H9 (cell line): ENCODE measurements at regions not wholly inside any gene's neighbourhood (a gene's known extent, or its start where the extent isn't known, plus 50 kb on each side); places are given as distances from the start of the nearest gene placed in this dataset.

Experiments
- DNase-seq: peaks from one replicate; pipeline ENCODE4 v3.0.0-alpha.2; 2017
- H2AFZ ChIP-seq: one replicate; pipeline ENCODE4 v1.6.1; 2013; ENCODE audit warnings: mild to moderate bottlenecking, low read length, control low read depth, moderate library complexity
- H2AK5ac ChIP-seq: 2 replicates; pipeline ENCODE4 v1.6.1; 2013; ENCODE audit warnings: low read length, control low read depth, mixed read lengths; ENCODE audit not compliant: insufficient read length
- H2BK120ac ChIP-seq: one replicate; pipeline ENCODE4 v1.6.1; 2013; ENCODE audit warnings: low read depth, mild to moderate bottlenecking, low read length, control low read depth, inconsistent platforms; ENCODE audit not compliant: poor library complexity, severe bottlenecking
- H2BK12ac ChIP-seq: 2 replicates; pipeline ENCODE4 v1.6.1; 2013; ENCODE audit warnings: low read length, control low read depth, mixed read lengths, low read depth; ENCODE audit not compliant: insufficient read length
- H2BK15ac ChIP-seq: 2 replicates; pipeline ENCODE4 v1.6.1; 2013; ENCODE audit warnings: low read depth, low read length, control low read depth
- H2BK20ac ChIP-seq: one replicate; pipeline ENCODE4 v1.6.1; 2013; ENCODE audit warnings: low read depth, mild to moderate bottlenecking, low read length, control low read depth, inconsistent platforms; ENCODE audit not compliant: poor library complexity, severe bottlenecking
- H2BK5ac ChIP-seq: 2 replicates; pipeline ENCODE4 v1.6.1; 2013; ENCODE audit warnings: low read length, control low read depth, mixed read lengths; ENCODE audit not compliant: insufficient read length
- H3K14ac ChIP-seq: 2 replicates; pipeline ENCODE4 v1.6.1; 2013; ENCODE audit warnings: low read length, control low read depth; ENCODE audit not compliant: insufficient read depth
- H3K18ac ChIP-seq: 2 replicates; pipeline ENCODE4 v1.6.1; 2013; ENCODE audit warnings: low read depth, mild to moderate bottlenecking, mixed read lengths, low read length, control low read depth; ENCODE audit not compliant: insufficient read length
- H3K23ac ChIP-seq: 2 replicates; pipeline ENCODE4 v1.6.1; 2013; ENCODE audit warnings: low read length, control low read depth, mixed read lengths, low read depth; ENCODE audit not compliant: insufficient read length
- H3K23me2 ChIP-seq: 2 replicates; pipeline ENCODE4 v1.6.1; 2013; ENCODE audit warnings: low read depth, mild to moderate bottlenecking, mixed read lengths, low read length, control low read depth; ENCODE audit not compliant: insufficient read length, poor library complexity, severe bottlenecking
- H3K27ac ChIP-seq: 2 replicates; pipeline ENCODE4 v1.5.1; 2013; ENCODE audit warnings: low read length, control low read depth, mixed read lengths, low read depth; ENCODE audit not compliant: insufficient read length
- H3K27me3 ChIP-seq: 2 replicates; pipeline ENCODE4 v1.6.1; 2013; ENCODE audit warnings: low read length, control low read depth, inconsistent platforms; ENCODE audit not compliant: insufficient read depth
- H3K4ac ChIP-seq: 2 replicates; pipeline ENCODE4 v1.6.1; 2013; ENCODE audit warnings: low read depth, mild to moderate bottlenecking, control low read depth, inconsistent platforms, low read length, moderate library complexity
- H3K4me1 ChIP-seq: 2 replicates; pipeline ENCODE4 v1.6.1; 2013; ENCODE audit warnings: low read length, control low read depth, inconsistent platforms; ENCODE audit not compliant: insufficient read depth
- H3K4me2 ChIP-seq: 2 replicates; pipeline ENCODE4 v1.6.1; 2013; ENCODE audit warnings: low read length, control low read depth, mixed read lengths; ENCODE audit not compliant: insufficient read length, insufficient read depth
- H3K56ac ChIP-seq: 2 replicates; pipeline ENCODE4 v1.6.1; 2013; ENCODE audit warnings: low read depth, mild to moderate bottlenecking, mixed read lengths, low read length, control low read depth; ENCODE audit not compliant: insufficient read length
- H3K79me1 ChIP-seq: 2 replicates; pipeline ENCODE4 v1.6.1; 2013; ENCODE audit warnings: low read depth, mild to moderate bottlenecking, moderate library complexity, low read length, control low read depth, inconsistent platforms; ENCODE audit not compliant: insufficient read depth, poor library complexity, severe bottlenecking
- H3K79me2 ChIP-seq: 2 replicates; pipeline ENCODE4 v1.6.1; 2013; ENCODE audit warnings: low read length, control low read depth, inconsistent platforms; ENCODE audit not compliant: insufficient read depth
- H3K9ac ChIP-seq: 2 replicates; pipeline ENCODE4 v1.6.1; 2013; ENCODE audit warnings: low read length, control low read depth, mixed read lengths; ENCODE audit not compliant: insufficient read length; ENCODE audit errors: extremely low read depth
- H3K9me3 ChIP-seq: one replicate; pipeline ENCODE4 v1.6.1; 2013; ENCODE audit warnings: low read depth, low read length, inconsistent platforms; ENCODE audit not compliant: control insufficient read depth
- H3T11ph ChIP-seq: one replicate; pipeline ENCODE4 v1.6.1; 2013; ENCODE audit warnings: mild to moderate bottlenecking, low read length, control low read depth, inconsistent platforms
- H4K20me1 ChIP-seq: one replicate; pipeline ENCODE4 v1.6.1; 2013; ENCODE audit not compliant: control insufficient read depth, insufficient read length, insufficient read depth
- H4K5ac ChIP-seq: 2 replicates; pipeline ENCODE4 v1.6.1; 2013; ENCODE audit warnings: low read depth, mild to moderate bottlenecking, mixed read lengths, low read length, control low read depth; ENCODE audit not compliant: insufficient read length
- H4K8ac ChIP-seq: replicated peaks from 2 replicates; pipeline ENCODE4 v1.6.1; 2013; ENCODE audit warnings: low read length, control low read depth, mixed read lengths, low read depth; ENCODE audit not compliant: insufficient read length
- H4K91ac ChIP-seq: 2 replicates; pipeline ENCODE4 v1.6.1; 2013; ENCODE audit warnings: low read depth, mild to moderate bottlenecking, moderate library complexity, mixed read lengths, low read length, control low read depth; ENCODE audit not compliant: insufficient read length
- H3K27ac Mint-ChIP-seq, 3 experiments: 2 replicates in 2 of 3; 3 replicates in 1 of 3; pipeline ENCODE4 v1.8.0; 2020 to 2021; ENCODE audit warnings: mixed read lengths in 3 of 3, mild to moderate bottlenecking in 1 of 3, moderate library complexity in 1 of 3
- H3K27me3 Mint-ChIP-seq: 2 replicates; pipeline ENCODE4 v1.8.0; 2021; ENCODE audit warnings: low read depth, mild to moderate bottlenecking, moderate library complexity, mixed read lengths
- H3K36me3 Mint-ChIP-seq, 3 experiments: 2 replicates in 2 of 3; 3 replicates in 1 of 3; pipeline ENCODE4 v1.8.0; 2020 to 2021; ENCODE audit warnings: low read depth in 3 of 3, mixed read lengths in 3 of 3; ENCODE audit not compliant: insufficient read depth in 1 of 3
- H3K4me1 Mint-ChIP-seq, 2 experiments: 2 replicates each; pipeline ENCODE4 v1.8.0; 2020; ENCODE audit warnings: mixed read lengths in 2 of 2
- H3K4me3 Mint-ChIP-seq, 2 experiments: 2 replicates in 1 of 2; 3 replicates in 1 of 2; pipeline ENCODE4 v1.8.0; 2020 to 2021; ENCODE audit warnings: mild to moderate bottlenecking in 2 of 2, mixed read lengths in 2 of 2, moderate library complexity in 1 of 2
- H3K9me3 Mint-ChIP-seq, 2 experiments: 2 replicates in 1 of 2; 3 replicates in 1 of 2; pipeline ENCODE4 v1.8.0; 2020; ENCODE audit warnings: mild to moderate bottlenecking in 2 of 2, mixed read lengths in 2 of 2, moderate library complexity in 1 of 2
- CTCF ChIP-seq: fragments of 200-600 bp; sonication (generic); conservative IDR thresholded peaks from 3 replicates; pipeline ENCODE4 v1.8.0; 2021; ENCODE audit warnings: antibody characterized with exemption, mild to moderate bottlenecking
- WGBS: extraction: QIAGEN DNeasy Blood & Tissue Kit; methylation state at CpG from one replicate; pipeline ENCODE4 v1.1.7; 2013; ENCODE audit warnings: missing lambda C conversion rate, low lambda C conversion rate, mixed read lengths; ENCODE audit not compliant: insufficient read length; ENCODE audit errors: extremely low coverage; 5-methylcytosine and 5-hydroxymethylcytosine counted together

DNA sequence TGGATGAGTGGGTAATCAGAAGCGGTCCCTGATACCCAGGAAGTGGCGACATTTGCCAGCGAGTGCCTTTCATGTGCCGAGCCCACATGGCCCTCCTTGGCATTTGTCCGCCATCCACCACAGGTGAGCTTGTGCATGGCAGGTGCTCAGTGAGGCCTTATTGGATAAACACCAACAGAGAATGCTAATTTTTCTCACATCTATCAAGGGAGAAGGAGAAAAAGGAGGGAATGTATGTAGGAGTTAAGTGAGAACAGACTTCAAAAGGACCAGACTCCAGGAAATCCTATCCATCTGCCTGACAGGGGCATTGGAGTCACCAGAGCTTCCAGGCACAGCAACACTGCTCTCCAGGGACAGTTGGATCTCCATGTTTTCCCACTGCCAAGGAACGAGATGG lies 143.5 kb upstream of the ZMIZ1 start:
- no peak overlapping the region for H2AFZ ChIP-seq
- no peak overlapping the region for H3K23ac ChIP-seq
- no peak for DNase-seq
- H4K5ac ChIP-seq = no peak overlapping the region
- H3K9me3 ChIP-seq = no peaks in the 10 kb centered on the region
- no peak overlapping the region for H4K91ac ChIP-seq
- no peak overlapping the region for H3K18ac ChIP-seq
- no peak overlapping the region for H4K8ac ChIP-seq
- no peak overlapping the region for H2BK20ac ChIP-seq
- H2BK12ac ChIP-seq = no peak overlapping the region
- H2BK15ac ChIP-seq = no peak overlapping the region
- H3T11ph ChIP-seq = no peak overlapping the region
- no peaks in the 10 kb centered on the region for H3K79me1 ChIP-seq
- no peak overlapping the region for H3K4me2 ChIP-seq
- WGBS = no CpG with 5 or more reads among the region's 6 CpGs
- H3K9ac ChIP-seq = no peak overlapping the region
- no peak overlapping the region for H3K4ac ChIP-seq
- Mint-ChIP-seq H3K4me1 (peaks cover 26 to 35% of the 10 kb centered on the region in 2 experiments), H3K9me3 (no peaks in the 10 kb centered on the region), H3K36me3 (no peaks in the 10 kb centered on the region), H3K27me3 (peaks cover 30% of the 10 kb centered on the region), H3K27ac (no peak overlapping the region), H3K4me3 (no peak overlapping the region)
- no peak overlapping the region for H2AK5ac ChIP-seq
- H3K14ac ChIP-seq = no peak overlapping the region
- no peaks in the 10 kb centered on the region for H3K79me2 ChIP-seq
- 0 out of 2 replicates have a peak, but pooled peaks cover 2% of the 10 kb centered on the region for H3K4me1 ChIP-seq
- no peak overlapping the region for H3K56ac ChIP-seq
- no peaks in the 10 kb centered on the region for H3K23me2 ChIP-seq
- no peak for TF ChIP-seq CTCF
- H3K27ac ChIP-seq = no peak overlapping the region
- H2BK5ac ChIP-seq = no peak overlapping the region
- H4K20me1 ChIP-seq = no peaks in the 10 kb centered on the region
- H2BK120ac ChIP-seq = no peak overlapping the region
- no peaks in the 10 kb centered on the region for H3K27me3 ChIP-seq
